Cardiac fibroblast (primary cell): ENCODE measurements at regions not wholly inside any gene's neighbourhood (a gene's known extent, or its start where the extent isn't known, plus 50 kb on each side); places are given as distances from the start of the nearest gene placed in this dataset.

Experiments
- DNase-seq, 2 donors: peaks; one replicate each; pipeline versions ENCODE4 v3.0.0 to v3.0.0-alpha.2; 2010; ENCODE audit warnings: low read depth in 2 of 2
- H3K4me3 ChIP-seq, 2 donors: replicated peaks in 1 of 2; 1 replicate in 1 of 2; 2 replicates in 1 of 2; pipeline ENCODE4 v1.5.1; 2011; ENCODE audit warnings: low read depth in 2 of 2, low read length in 2 of 2, mild to moderate bottlenecking in 2 of 2, moderate library complexity in 1 of 2
- TF ChIP-seq, protein P1 (sequence below): IDR thresholded peaks from one replicate; pipeline ENCODE4 v1.5.1; 2011; ENCODE audit warnings: low read depth, mild to moderate bottlenecking, low read length, inconsistent platforms

DNA sequence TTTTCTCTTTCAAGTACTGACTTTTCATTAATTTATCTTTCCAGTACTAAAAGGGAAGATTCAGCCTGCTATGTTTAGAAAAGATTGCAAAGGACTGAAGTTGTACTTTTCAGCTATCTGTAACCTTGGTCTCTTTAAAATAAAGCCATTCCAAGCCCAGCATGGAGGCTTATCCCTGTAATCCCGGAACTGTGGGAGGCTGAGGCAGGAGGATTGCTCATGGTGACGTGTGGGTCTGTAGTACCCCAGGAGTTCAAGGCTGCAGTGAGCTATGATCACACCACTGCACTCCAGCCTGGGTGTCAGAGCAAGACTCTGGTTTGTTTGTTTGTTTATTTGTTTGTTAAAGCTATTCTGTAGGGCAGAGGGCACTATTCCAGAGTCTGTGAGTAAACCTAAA is 50.6 kb upstream of the TMEM170B start:
- DNase-seq, result no peak
- TF ChIP-seq, protein P1, sequence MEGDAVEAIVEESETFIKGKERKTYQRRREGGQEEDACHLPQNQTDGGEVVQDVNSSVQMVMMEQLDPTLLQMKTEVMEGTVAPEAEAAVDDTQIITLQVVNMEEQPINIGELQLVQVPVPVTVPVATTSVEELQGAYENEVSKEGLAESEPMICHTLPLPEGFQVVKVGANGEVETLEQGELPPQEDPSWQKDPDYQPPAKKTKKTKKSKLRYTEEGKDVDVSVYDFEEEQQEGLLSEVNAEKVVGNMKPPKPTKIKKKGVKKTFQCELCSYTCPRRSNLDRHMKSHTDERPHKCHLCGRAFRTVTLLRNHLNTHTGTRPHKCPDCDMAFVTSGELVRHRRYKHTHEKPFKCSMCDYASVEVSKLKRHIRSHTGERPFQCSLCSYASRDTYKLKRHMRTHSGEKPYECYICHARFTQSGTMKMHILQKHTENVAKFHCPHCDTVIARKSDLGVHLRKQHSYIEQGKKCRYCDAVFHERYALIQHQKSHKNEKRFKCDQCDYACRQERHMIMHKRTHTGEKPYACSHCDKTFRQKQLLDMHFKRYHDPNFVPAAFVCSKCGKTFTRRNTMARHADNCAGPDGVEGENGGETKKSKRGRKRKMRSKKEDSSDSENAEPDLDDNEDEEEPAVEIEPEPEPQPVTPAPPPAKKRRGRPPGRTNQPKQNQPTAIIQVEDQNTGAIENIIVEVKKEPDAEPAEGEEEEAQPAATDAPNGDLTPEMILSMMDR, result no peak

DNA sequence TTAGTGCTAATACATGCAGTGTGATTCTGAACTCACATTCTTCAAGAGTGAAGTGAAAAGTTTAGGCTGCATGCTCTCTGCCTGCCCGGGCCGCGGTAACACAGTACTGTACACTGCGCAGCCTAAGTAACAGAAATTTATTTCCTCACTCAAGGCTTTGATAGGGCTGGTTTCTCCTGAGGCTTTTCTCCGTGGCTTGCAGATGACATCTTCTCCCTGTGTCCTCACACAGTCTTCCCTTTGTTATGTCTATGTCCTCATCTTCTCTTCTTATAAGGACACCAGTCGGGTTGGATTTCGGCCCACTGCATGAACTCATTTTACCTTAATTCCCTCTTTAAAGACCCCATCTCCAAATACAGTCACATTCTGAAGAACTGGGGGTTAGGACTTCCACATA is 51.1 kb upstream of the TMEM170B start:
- TF ChIP-seq, protein P1, result no peak
- no peak overlapping the region for H3K4me3 ChIP-seq
- DNase-seq, result no peak

More for the DNA sequence above, 50.6 kb upstream of the TMEM170B start:
- H3K4me3 ChIP-seq, result no peak overlapping the region

DNA sequence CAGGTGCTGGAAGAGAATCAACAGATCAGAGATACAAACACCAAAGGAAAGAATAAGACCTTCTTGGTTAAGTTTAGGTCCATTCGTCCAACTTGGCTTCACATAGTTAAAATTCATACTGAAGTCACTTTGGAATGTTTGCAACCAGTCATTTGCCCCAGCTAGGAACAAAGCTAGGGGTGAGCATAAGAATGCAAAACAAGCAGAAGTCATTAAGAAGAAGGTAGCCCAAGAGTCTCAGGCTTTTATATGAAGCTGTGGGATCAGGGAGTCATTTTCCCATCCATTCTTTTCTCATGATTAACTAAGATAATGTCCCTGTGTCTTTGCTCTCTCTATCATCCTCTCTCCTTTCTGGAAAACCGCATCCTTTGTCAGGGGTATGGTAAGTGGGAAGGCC is 51.5 kb upstream of the TMEM170B start:
- no peak for DNase-seq
- H3K4me3 ChIP-seq, result no peak overlapping the region
- TF ChIP-seq, protein P1, result no peak

DNA sequence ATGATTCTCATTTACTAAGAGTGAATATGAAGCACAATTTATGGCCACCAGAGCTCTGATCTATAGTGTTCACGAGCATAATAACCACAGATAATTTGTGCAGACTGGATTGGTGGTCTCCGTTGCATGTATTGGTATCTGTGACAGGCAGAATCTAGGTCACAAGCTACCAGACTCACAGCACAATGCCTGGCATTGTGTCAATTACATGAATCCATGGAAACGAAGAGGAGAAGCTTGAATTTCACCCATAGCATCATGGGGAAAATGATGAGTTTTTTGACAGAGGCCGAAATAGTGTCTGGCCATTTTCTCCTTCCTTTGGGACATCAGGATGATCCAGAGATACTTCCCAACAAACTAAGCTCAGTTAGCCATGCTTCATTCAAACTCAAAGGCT is 52.3 kb upstream of the TMEM170B start:
- TF ChIP-seq, protein P1, result no peak
- no peak overlapping the region for H3K4me3 ChIP-seq
- no peak for DNase-seq

DNA sequence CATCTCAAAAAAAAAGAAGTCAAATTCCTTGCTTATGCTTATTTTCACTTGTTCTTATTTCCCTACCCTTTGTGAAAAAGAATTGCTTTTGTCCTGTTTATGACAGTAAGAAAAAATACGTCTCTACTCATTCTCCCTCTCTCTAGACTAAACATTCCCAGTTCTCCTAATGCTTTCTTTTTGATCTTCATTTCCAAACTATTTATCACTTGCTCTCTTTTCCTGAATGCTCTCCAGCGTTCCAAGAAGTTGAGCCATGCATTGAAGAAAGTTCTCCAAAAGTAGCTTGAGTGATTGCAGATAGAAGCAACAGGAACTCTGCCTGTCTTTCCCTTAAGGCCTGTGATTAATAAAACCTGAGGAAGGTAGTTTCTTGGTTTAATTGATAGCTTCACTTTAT is 53.1 kb upstream of the TMEM170B start:
- TF ChIP-seq, protein P1, result no peak
- DNase-seq, result no peak

DNA sequence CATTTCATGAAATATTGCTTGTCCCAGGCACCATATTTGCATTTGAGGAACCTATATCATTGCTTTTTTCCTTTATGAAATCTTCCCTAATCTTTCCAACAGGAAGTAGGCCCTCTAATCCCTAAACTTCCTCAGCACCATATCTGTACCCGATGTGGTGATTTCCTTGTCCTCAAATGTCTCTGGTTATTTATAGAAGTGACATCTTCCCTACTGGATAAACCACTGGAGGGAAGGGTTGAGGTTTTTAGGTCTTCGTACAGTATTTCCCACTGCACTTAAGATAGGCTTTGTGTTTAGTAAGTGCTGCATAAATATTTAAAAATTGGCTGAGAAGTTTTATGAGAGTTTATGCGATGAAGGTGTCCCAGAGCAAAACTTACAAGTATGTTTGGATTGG is 54.9 kb upstream of the TMEM170B start:
- DNase-seq, result no peak
- H3K4me3 ChIP-seq, result no peak overlapping the region
- TF ChIP-seq, protein P1, result no peak

More for the DNA sequence above, 53.1 kb upstream of the TMEM170B start:
- no peak overlapping the region for H3K4me3 ChIP-seq

DNA sequence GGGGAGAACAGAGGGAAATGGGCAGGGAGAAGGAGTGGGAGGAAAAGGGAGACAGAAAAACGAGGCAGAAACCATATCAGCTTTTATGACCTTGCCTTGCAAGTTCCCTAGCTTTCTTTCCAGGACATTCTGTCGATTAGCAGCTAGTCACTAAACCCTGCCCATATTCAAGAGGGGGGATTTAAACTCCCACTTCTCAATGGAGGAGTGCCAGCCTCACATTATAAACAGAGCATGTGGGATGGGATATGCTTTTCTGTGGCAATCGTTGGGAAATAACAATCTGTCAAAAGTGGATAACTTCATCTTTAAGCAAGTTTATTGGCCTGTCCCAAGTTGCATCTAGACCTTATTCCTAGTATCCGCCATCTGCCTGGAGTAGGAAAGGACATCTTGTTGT is 57.0 kb upstream of the TMEM170B start:
- TF ChIP-seq, protein P1, result no peak
- H3K4me3 ChIP-seq, result no peak overlapping the region
- no peak for DNase-seq
